Fibroblast of villous mesenchyme (primary cell): ENCODE measurements at regions not wholly inside any gene's neighbourhood (a gene's known extent, or its start where the extent isn't known, plus 50 kb on each side); places are given as distances from the start of the nearest gene placed in this dataset.
"Not testable (repeated sequence)": the region's sequence is repeated elsewhere in the genome, so short reads cannot be mapped to it uniquely, and the experiment has no call there.

Experiments used
- DNase-seq: peaks from one replicate; pipeline ENCODE4 v3.0.0-alpha.2; 2010; ENCODE audit warnings: low read depth
- H3K4me3 ChIP-seq: 2 replicates; pipeline ENCODE4 v1.5.1; 2011; ENCODE audit warnings: low read depth, mild to moderate bottlenecking, low read length
- TF ChIP-seq, protein P1 (sequence below): IDR thresholded peaks from 2 replicates; pipeline ENCODE4 v1.5.1; 2012; ENCODE audit warnings: low read depth, mild to moderate bottlenecking, low read length; ENCODE audit not compliant: insufficient read depth

DNA sequence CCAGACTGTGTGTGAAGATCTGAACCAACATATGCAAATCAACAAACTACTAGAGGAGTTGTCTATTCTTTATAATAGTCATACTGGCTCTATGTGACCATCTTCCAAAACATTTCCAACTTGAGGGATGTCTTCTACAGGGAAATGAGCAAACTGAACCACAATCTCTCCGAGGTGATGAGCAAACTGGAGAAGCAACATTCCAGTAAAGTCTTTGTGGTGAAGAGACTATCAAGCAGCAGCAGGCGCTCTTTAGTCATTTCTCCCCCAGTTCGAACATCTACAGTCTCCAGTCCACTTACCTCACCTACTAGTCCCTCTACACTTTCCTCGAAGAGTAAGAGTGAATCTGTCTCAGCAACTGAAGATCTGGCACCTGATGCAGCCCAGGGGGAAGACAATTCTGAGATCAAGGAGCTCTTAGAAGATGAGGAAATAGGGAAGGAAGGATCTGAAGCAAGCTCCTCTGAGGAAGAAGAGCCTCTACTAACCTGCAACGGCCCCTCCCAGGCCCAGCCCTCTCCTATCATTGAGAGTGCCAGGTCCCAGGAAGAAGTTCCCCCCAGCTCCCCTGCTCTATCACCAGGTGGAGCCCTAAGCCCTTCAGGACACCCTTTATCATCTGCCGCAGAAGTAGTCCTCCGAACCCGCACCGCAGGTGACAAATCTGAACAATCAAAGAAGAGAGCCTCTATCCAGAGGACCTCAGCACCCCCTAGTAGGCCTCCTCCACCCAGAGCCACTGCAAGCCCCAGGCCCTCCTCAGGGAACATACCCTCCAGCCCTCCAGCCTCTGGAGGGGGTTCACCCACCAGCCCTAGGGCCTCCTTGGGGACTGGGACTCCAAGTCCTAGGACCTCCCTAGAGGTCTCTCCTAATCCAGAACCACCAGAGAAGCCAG lies 98.1 kb downstream of the HNRNPD start:
- TF ChIP-seq, protein P1, sequence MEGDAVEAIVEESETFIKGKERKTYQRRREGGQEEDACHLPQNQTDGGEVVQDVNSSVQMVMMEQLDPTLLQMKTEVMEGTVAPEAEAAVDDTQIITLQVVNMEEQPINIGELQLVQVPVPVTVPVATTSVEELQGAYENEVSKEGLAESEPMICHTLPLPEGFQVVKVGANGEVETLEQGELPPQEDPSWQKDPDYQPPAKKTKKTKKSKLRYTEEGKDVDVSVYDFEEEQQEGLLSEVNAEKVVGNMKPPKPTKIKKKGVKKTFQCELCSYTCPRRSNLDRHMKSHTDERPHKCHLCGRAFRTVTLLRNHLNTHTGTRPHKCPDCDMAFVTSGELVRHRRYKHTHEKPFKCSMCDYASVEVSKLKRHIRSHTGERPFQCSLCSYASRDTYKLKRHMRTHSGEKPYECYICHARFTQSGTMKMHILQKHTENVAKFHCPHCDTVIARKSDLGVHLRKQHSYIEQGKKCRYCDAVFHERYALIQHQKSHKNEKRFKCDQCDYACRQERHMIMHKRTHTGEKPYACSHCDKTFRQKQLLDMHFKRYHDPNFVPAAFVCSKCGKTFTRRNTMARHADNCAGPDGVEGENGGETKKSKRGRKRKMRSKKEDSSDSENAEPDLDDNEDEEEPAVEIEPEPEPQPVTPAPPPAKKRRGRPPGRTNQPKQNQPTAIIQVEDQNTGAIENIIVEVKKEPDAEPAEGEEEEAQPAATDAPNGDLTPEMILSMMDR: no peak
- no peak overlapping the region for H3K4me3 ChIP-seq
- no peak for DNase-seq

DNA sequence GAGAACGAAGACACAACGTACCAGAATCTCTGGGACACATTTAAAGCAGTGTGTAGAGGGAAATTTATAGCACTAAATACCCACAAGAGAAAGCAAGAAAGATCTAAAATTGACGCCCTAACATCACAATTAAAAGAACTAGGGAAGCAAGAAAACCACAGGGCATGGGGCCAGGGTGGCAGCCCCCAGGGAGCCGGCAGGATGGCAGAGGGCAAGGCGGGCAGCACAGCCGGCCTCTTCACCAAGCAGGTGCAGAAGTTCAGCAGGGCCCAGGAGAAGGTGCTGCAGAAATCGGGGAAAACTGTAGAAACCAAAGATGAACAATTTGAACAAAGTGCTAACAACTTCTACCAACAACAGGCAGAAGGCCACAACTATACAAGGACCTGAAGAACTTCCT lies 99.1 kb downstream of the HNRNPD start:
- not testable (repeated sequence) for H3K4me3 ChIP-seq, DNase-seq

DNA sequence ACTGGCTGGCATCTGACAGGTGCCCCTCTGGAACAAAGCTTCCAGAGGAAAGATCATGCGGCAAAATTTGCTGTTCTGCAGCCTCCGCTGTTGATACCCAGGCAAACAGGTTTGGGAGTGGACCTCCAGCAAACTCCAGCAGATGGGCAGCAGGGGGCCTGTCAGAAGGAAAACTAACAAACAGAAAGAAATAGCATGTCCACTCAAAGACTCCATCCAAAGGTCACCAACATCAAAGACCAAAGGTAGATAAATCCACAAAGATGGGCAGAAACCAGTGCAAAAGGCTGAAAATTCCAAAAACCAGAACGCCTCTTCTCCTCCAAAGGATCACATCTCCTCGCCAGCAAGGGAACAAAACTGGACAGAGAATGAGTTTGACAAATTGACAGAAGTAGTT lies 101.3 kb downstream of the HNRNPD start:
- not testable (repeated sequence) for H3K4me3 ChIP-seq, DNase-seq

DNA sequence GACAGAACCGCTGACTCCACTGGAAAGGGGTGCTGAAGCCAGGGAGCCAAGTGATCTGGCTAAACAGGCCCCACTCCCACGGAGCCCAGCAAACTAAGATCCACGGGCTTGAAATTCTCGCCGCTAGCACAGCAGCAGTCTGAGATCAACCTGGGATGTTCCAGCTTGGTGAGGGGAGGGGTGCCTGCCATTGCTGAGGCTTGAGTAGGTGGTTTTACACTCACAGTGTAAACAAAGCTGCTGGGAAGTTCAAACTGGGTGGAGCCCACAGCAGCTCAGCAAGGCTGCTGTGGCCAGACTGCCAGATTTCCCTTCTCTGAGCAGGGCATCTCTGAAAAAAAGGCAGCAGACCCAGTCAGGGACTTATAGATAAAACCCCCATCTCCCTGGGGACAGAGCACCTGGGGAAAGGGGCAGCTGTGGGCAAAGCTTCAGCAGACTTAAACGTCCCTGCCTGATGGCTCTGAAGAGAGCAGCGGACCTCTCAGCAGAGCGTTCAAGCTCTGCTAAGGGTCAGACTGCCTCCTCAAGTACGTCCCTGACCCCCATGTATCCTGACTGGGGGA lies 101.8 kb downstream of the HNRNPD start:
- DNase-seq, H3K4me3 ChIP-seq: not testable (repeated sequence)

DNA sequence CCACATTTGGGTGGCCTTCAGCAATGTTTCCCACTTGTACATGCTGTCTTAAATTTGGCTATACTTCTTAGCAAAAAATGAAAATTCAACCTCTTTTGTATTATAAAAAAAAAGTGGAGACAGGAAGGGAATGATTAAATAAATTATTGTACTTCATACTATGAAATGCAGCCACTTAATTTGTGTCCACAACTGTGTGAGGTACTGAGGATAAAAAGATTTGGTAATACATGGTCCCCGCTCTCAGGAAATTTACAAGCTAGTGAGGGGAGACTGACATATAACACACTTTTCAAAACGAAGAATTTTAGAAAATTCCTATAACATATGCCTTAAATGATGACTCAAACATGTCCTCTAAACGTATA lies 105.0 kb downstream of the HNRNPD start:
- TF ChIP-seq, protein P1: no peak
- no peak for DNase-seq
- H3K4me3 ChIP-seq: no peak overlapping the region

DNA sequence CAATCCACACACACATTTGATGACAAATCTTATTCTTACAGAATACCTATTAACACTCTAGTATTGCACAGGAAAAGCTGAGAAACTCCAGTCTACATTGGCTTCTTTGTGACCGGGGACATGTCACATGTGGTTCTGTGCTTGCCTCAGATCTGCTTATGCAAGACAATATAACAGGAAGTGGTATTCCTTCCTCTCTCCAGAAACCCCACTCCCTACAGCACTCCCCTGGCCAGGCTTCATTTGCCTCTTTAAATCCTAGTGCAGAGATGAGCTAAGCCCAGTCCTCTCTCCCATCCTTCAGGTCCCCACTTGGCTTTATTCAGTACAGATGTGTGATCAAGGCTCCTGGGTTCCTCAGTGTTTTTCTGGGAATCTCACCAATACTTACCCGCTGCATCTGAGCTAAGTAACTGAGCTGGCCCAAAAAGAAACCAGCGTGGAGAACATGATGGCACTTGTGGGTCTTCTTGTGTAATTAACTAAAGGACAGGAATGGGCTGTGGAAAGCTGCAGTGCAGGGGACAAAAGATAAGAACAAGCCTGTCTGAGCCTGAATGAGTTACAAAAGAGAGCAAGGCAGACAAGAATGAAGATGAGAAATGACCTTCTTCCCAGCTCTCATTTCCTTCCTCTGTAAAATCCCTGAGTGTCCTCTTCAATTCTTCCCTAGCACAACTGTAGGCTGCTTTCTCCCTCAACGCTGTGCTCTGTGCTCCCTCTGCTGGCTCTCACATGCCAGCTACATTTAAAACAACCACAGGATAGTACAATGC lies 105.6 kb downstream of the HNRNPD start:
- H3K4me3 ChIP-seq: no peak overlapping the region
- TF ChIP-seq, protein P1: peak; percentile 75
- DNase-seq: peak; percentile 50

DNA sequence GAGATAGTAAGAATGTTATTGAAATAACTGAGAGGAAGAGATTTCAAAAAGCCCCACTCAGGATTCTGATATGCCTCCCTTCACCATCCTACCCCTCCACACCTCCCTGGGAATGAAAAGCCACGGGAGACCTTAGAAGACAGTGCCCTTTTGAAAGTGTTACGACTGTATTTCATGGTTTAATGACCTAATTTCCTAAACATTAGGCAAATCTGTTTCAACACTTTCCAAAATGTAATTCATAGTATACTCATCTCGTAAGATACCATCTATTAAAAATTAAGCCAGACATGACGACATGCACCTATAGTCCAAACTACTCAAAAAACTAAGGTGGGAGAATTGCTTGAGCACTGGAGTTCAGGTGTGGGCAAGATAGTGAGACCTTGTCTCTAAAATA lies 106.3 kb downstream of the HNRNPD start:
- TF ChIP-seq, protein P1: no peak
- H3K4me3 ChIP-seq: no peak overlapping the region
- DNase-seq: no peak

DNA sequence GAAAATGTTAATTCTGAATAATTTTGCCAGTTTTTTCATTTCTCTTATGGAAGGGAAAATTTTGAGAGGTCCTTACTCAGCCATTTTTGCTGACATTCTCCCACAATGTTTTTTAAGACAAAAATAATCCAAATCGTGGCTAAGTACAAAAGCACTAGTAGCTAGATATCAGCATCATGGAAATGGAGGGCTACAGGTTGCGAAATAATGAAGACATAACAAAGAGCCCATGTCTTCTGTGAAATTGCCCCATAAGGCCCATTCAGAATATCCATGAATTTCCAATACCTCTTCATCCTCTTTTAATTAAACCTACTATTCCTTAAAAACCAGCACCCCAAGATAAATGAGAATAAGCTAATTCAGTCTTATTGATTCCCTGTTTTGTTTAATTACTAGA lies 107.4 kb downstream of the HNRNPD start:
- H3K4me3 ChIP-seq: no peak overlapping the region
- TF ChIP-seq, protein P1: no peak
- DNase-seq: no peak
